H9 (cell line): ENCODE measurements at regions not wholly inside any gene's neighbourhood (a gene's known extent, or its start where the extent isn't known, plus 50 kb on each side); places are given as distances from the start of the nearest gene placed in this dataset.

Experiments
- DNase-seq: peaks from one replicate; pipeline ENCODE4 v3.0.0-alpha.2; 2017
- H2AFZ ChIP-seq: one replicate; pipeline ENCODE4 v1.6.1; 2013; ENCODE audit warnings: mild to moderate bottlenecking, low read length, control low read depth, moderate library complexity
- H2AK5ac ChIP-seq: 2 replicates; pipeline ENCODE4 v1.6.1; 2013; ENCODE audit warnings: low read length, control low read depth, mixed read lengths; ENCODE audit not compliant: insufficient read length
- H2BK120ac ChIP-seq: one replicate; pipeline ENCODE4 v1.6.1; 2013; ENCODE audit warnings: low read depth, mild to moderate bottlenecking, low read length, control low read depth, inconsistent platforms; ENCODE audit not compliant: poor library complexity, severe bottlenecking
- H2BK12ac ChIP-seq: 2 replicates; pipeline ENCODE4 v1.6.1; 2013; ENCODE audit warnings: low read length, control low read depth, mixed read lengths, low read depth; ENCODE audit not compliant: insufficient read length
- H2BK15ac ChIP-seq: 2 replicates; pipeline ENCODE4 v1.6.1; 2013; ENCODE audit warnings: low read depth, low read length, control low read depth
- H2BK20ac ChIP-seq: one replicate; pipeline ENCODE4 v1.6.1; 2013; ENCODE audit warnings: low read depth, mild to moderate bottlenecking, low read length, control low read depth, inconsistent platforms; ENCODE audit not compliant: poor library complexity, severe bottlenecking
- H2BK5ac ChIP-seq: 2 replicates; pipeline ENCODE4 v1.6.1; 2013; ENCODE audit warnings: low read length, control low read depth, mixed read lengths; ENCODE audit not compliant: insufficient read length
- H3K14ac ChIP-seq: 2 replicates; pipeline ENCODE4 v1.6.1; 2013; ENCODE audit warnings: low read length, control low read depth; ENCODE audit not compliant: insufficient read depth
- H3K18ac ChIP-seq: 2 replicates; pipeline ENCODE4 v1.6.1; 2013; ENCODE audit warnings: low read depth, mild to moderate bottlenecking, mixed read lengths, low read length, control low read depth; ENCODE audit not compliant: insufficient read length
- H3K23ac ChIP-seq: 2 replicates; pipeline ENCODE4 v1.6.1; 2013; ENCODE audit warnings: low read length, control low read depth, mixed read lengths, low read depth; ENCODE audit not compliant: insufficient read length
- H3K23me2 ChIP-seq: 2 replicates; pipeline ENCODE4 v1.6.1; 2013; ENCODE audit warnings: low read depth, mild to moderate bottlenecking, mixed read lengths, low read length, control low read depth; ENCODE audit not compliant: insufficient read length, poor library complexity, severe bottlenecking
- H3K27ac ChIP-seq: 2 replicates; pipeline ENCODE4 v1.5.1; 2013; ENCODE audit warnings: low read length, control low read depth, mixed read lengths, low read depth; ENCODE audit not compliant: insufficient read length
- H3K27me3 ChIP-seq: 2 replicates; pipeline ENCODE4 v1.6.1; 2013; ENCODE audit warnings: low read length, control low read depth, inconsistent platforms; ENCODE audit not compliant: insufficient read depth
- H3K4ac ChIP-seq: 2 replicates; pipeline ENCODE4 v1.6.1; 2013; ENCODE audit warnings: low read depth, mild to moderate bottlenecking, control low read depth, inconsistent platforms, low read length, moderate library complexity
- H3K4me1 ChIP-seq: 2 replicates; pipeline ENCODE4 v1.6.1; 2013; ENCODE audit warnings: low read length, control low read depth, inconsistent platforms; ENCODE audit not compliant: insufficient read depth
- H3K4me2 ChIP-seq: 2 replicates; pipeline ENCODE4 v1.6.1; 2013; ENCODE audit warnings: low read length, control low read depth, mixed read lengths; ENCODE audit not compliant: insufficient read length, insufficient read depth
- H3K56ac ChIP-seq: 2 replicates; pipeline ENCODE4 v1.6.1; 2013; ENCODE audit warnings: low read depth, mild to moderate bottlenecking, mixed read lengths, low read length, control low read depth; ENCODE audit not compliant: insufficient read length
- H3K79me1 ChIP-seq: 2 replicates; pipeline ENCODE4 v1.6.1; 2013; ENCODE audit warnings: low read depth, mild to moderate bottlenecking, moderate library complexity, low read length, control low read depth, inconsistent platforms; ENCODE audit not compliant: insufficient read depth, poor library complexity, severe bottlenecking
- H3K79me2 ChIP-seq: 2 replicates; pipeline ENCODE4 v1.6.1; 2013; ENCODE audit warnings: low read length, control low read depth, inconsistent platforms; ENCODE audit not compliant: insufficient read depth
- H3K9ac ChIP-seq: 2 replicates; pipeline ENCODE4 v1.6.1; 2013; ENCODE audit warnings: low read length, control low read depth, mixed read lengths; ENCODE audit not compliant: insufficient read length; ENCODE audit errors: extremely low read depth
- H3K9me3 ChIP-seq: one replicate; pipeline ENCODE4 v1.6.1; 2013; ENCODE audit warnings: low read depth, low read length, inconsistent platforms; ENCODE audit not compliant: control insufficient read depth
- H3T11ph ChIP-seq: one replicate; pipeline ENCODE4 v1.6.1; 2013; ENCODE audit warnings: mild to moderate bottlenecking, low read length, control low read depth, inconsistent platforms
- H4K20me1 ChIP-seq: one replicate; pipeline ENCODE4 v1.6.1; 2013; ENCODE audit not compliant: control insufficient read depth, insufficient read length, insufficient read depth
- H4K5ac ChIP-seq: 2 replicates; pipeline ENCODE4 v1.6.1; 2013; ENCODE audit warnings: low read depth, mild to moderate bottlenecking, mixed read lengths, low read length, control low read depth; ENCODE audit not compliant: insufficient read length
- H4K8ac ChIP-seq: replicated peaks from 2 replicates; pipeline ENCODE4 v1.6.1; 2013; ENCODE audit warnings: low read length, control low read depth, mixed read lengths, low read depth; ENCODE audit not compliant: insufficient read length
- H4K91ac ChIP-seq: 2 replicates; pipeline ENCODE4 v1.6.1; 2013; ENCODE audit warnings: low read depth, mild to moderate bottlenecking, moderate library complexity, mixed read lengths, low read length, control low read depth; ENCODE audit not compliant: insufficient read length
- H3K27ac Mint-ChIP-seq, 3 experiments: 2 replicates in 2 of 3; 3 replicates in 1 of 3; pipeline ENCODE4 v1.8.0; 2020 to 2021; ENCODE audit warnings: mixed read lengths in 3 of 3, mild to moderate bottlenecking in 1 of 3, moderate library complexity in 1 of 3
- H3K27me3 Mint-ChIP-seq: 2 replicates; pipeline ENCODE4 v1.8.0; 2021; ENCODE audit warnings: low read depth, mild to moderate bottlenecking, moderate library complexity, mixed read lengths
- H3K36me3 Mint-ChIP-seq, 3 experiments: 2 replicates in 2 of 3; 3 replicates in 1 of 3; pipeline ENCODE4 v1.8.0; 2020 to 2021; ENCODE audit warnings: low read depth in 3 of 3, mixed read lengths in 3 of 3; ENCODE audit not compliant: insufficient read depth in 1 of 3
- H3K4me1 Mint-ChIP-seq, 2 experiments: 2 replicates each; pipeline ENCODE4 v1.8.0; 2020; ENCODE audit warnings: mixed read lengths in 2 of 2
- H3K4me3 Mint-ChIP-seq, 2 experiments: 2 replicates in 1 of 2; 3 replicates in 1 of 2; pipeline ENCODE4 v1.8.0; 2020 to 2021; ENCODE audit warnings: mild to moderate bottlenecking in 2 of 2, mixed read lengths in 2 of 2, moderate library complexity in 1 of 2
- H3K9me3 Mint-ChIP-seq, 2 experiments: 2 replicates in 1 of 2; 3 replicates in 1 of 2; pipeline ENCODE4 v1.8.0; 2020; ENCODE audit warnings: mild to moderate bottlenecking in 2 of 2, mixed read lengths in 2 of 2, moderate library complexity in 1 of 2
- WGBS: extraction: QIAGEN DNeasy Blood & Tissue Kit; methylation state at CpG from one replicate; pipeline ENCODE4 v1.1.7; 2013; ENCODE audit warnings: missing lambda C conversion rate, low lambda C conversion rate, mixed read lengths; ENCODE audit not compliant: insufficient read length; ENCODE audit errors: extremely low coverage; 5-methylcytosine and 5-hydroxymethylcytosine counted together
- TF ChIP-seq, protein P1 (sequence below): fragments of 200-600 bp; sonication (generic); conservative IDR thresholded peaks from 3 replicates; pipeline ENCODE4 v1.8.0; 2021; ENCODE audit warnings: antibody characterized with exemption, mild to moderate bottlenecking

- H2BK15ac ChIP-seq, result no peak overlapping the region
- H2AK5ac ChIP-seq, result no peak overlapping the region
- peaks cover 0 to 5% of the 10 kb centered on the region in 2 experiments; a peak in 2 of 4 replicates for H3K4me1 Mint-ChIP-seq
- no peak overlapping the region for H2BK20ac ChIP-seq
- no peaks in the 10 kb centered on the region for H3K79me2 ChIP-seq
- H2BK120ac ChIP-seq, result no peak overlapping the region
- no peak overlapping the region for H4K5ac ChIP-seq
- no peaks in the 10 kb centered on the region for H3K23me2 ChIP-seq
- H3K36me3 Mint-ChIP-seq, result no peaks in the 10 kb centered on the region
- no CpG with 5 or more reads among the region's 3 CpGs for WGBS
- no peaks in the 10 kb centered on the region for H3K4me1 ChIP-seq
- no peaks in the 10 kb centered on the region for H3K9me3 Mint-ChIP-seq
- H3K18ac ChIP-seq, result no peak overlapping the region
- no peak overlapping the region for H4K8ac ChIP-seq
- H3K14ac ChIP-seq, result no peak overlapping the region
- H2BK5ac ChIP-seq, result no peak overlapping the region
- no peak overlapping the region; a peak in 1 of 5 replicates for H3K4me3 Mint-ChIP-seq
- no peak overlapping the region for H4K91ac ChIP-seq
- DNase-seq, result no peak
- no peak overlapping the region for H2BK12ac ChIP-seq
- H3K4me2 ChIP-seq, result no peak overlapping the region
- H2AFZ ChIP-seq, result no peak overlapping the region
- no peaks in the 10 kb centered on the region; the same call in none of the 2 replicates for H3K27me3 Mint-ChIP-seq
- no peaks in the 10 kb centered on the region for H3K27me3 ChIP-seq
- H3K79me1 ChIP-seq, result no peaks in the 10 kb centered on the region
- H3K27ac Mint-ChIP-seq, result no peak overlapping the region
- no peak overlapping the region for H3K27ac ChIP-seq
- no peak overlapping the region for H3T11ph ChIP-seq
- TF ChIP-seq, protein P1, sequence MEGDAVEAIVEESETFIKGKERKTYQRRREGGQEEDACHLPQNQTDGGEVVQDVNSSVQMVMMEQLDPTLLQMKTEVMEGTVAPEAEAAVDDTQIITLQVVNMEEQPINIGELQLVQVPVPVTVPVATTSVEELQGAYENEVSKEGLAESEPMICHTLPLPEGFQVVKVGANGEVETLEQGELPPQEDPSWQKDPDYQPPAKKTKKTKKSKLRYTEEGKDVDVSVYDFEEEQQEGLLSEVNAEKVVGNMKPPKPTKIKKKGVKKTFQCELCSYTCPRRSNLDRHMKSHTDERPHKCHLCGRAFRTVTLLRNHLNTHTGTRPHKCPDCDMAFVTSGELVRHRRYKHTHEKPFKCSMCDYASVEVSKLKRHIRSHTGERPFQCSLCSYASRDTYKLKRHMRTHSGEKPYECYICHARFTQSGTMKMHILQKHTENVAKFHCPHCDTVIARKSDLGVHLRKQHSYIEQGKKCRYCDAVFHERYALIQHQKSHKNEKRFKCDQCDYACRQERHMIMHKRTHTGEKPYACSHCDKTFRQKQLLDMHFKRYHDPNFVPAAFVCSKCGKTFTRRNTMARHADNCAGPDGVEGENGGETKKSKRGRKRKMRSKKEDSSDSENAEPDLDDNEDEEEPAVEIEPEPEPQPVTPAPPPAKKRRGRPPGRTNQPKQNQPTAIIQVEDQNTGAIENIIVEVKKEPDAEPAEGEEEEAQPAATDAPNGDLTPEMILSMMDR, result no peak
- no peak overlapping the region for H3K23ac ChIP-seq
- no peaks in the 10 kb centered on the region for H4K20me1 ChIP-seq
- no peak overlapping the region for H3K56ac ChIP-seq
- H3K9ac ChIP-seq, result no peak overlapping the region
- H3K4ac ChIP-seq, result no peak overlapping the region
- no peaks in the 10 kb centered on the region for H3K9me3 ChIP-seq
Measured at GRCh38 chr5:128633901-128634300, 95.9 kb upstream of the FBN2 start.
